ENCODE measurements at regions not wholly inside any gene's neighbourhood (a gene's known extent, or its start where the extent isn't known, plus 50 kb on each side); places are given as distances from the start of the nearest gene placed in this dataset.

DNA sequence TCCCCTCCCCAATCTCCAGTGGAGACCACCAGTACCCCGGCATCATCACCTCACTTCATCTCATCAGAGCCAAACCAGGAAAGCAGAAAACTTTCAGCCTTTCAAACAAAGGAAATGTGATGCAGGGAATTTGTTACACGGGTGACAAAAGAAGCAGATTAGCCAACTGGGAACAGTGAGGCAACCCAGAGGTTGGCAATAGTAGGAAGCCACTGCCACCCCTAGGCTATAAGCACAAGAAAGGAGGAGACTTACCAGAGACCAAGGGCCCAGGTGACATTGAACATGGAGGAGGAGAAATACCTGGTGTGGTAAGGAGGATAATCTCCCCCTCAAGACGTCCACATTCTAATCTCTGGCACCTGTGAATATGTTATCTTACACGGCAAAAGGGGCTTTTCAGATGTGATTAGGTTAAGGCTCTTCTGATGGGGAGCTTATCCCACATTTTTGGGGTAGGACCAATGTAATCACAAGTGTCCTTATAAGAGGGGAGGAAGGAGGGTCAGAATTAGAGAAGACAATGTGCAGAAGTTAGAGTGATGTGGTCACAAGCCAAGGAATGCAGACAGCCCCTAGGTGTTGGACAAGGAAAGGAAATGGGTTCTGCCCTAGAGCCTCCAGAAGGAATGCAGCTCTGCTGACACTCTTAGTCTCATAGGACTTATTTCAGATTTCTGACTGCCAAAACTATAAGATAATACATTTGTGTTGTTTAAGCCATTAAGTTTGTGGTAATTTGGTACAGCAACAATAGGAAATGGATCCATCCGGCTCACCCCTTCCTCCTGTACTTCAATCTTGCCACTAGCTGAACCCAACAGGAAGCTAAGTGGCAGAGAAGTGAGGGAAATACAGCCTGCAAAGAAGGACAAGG lies 83.6 kb upstream of the VAV3 start:
- TF ChIP-seq, protein P1, sequence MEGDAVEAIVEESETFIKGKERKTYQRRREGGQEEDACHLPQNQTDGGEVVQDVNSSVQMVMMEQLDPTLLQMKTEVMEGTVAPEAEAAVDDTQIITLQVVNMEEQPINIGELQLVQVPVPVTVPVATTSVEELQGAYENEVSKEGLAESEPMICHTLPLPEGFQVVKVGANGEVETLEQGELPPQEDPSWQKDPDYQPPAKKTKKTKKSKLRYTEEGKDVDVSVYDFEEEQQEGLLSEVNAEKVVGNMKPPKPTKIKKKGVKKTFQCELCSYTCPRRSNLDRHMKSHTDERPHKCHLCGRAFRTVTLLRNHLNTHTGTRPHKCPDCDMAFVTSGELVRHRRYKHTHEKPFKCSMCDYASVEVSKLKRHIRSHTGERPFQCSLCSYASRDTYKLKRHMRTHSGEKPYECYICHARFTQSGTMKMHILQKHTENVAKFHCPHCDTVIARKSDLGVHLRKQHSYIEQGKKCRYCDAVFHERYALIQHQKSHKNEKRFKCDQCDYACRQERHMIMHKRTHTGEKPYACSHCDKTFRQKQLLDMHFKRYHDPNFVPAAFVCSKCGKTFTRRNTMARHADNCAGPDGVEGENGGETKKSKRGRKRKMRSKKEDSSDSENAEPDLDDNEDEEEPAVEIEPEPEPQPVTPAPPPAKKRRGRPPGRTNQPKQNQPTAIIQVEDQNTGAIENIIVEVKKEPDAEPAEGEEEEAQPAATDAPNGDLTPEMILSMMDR (IDR thresholded peaks at IDR 0.05): no peak
- no peak for TF ChIP-seq ZFX (IDR thresholded peaks at IDR 0.05; ENCODE audit: borderline replicate concordance)

Measured in 22Rv1 (cell line).